HG02938 (cell line): ENCODE measurements at regions not wholly inside any gene's neighbourhood (a gene's known extent, or its start where the extent isn't known, plus 50 kb on each side); places are given as distances from the start of the nearest gene placed in this dataset.

Experiments used
- ATAC-seq: cut with Tn5 transposase; IDR thresholded peaks from one replicate; pipeline ENCODE4 v1.9.1; 2021; ENCODE audit warnings: mild to moderate bottlenecking, moderate library complexity; ENCODE audit not compliant: unreplicated experiment

- no peak for ATAC-seq
Measured at GRCh38 chr13:46949211-46949610, 52.4 kb upstream of the HTR2A start.

GRCh38 chr13:46948338-46948737 is 51.5 kb upstream of the HTR2A start:
- ATAC-seq = no peak

- no peak for ATAC-seq
Measured at GRCh38 chr13:46947425-46948191, 50.8 kb upstream of the HTR2A start.
